HL-60 (cell line): ENCODE measurements at regions not wholly inside any gene's neighbourhood (a gene's known extent, or its start where the extent isn't known, plus 50 kb on each side); places are given as distances from the start of the nearest gene placed in this dataset.

Experiments used
- DNase-seq, 2 experiments: peaks; one replicate each; pipeline ENCODE4 v3.0.0-alpha.2; 2010 to 2020; ENCODE audit warnings: low read depth in 1 of 2, low spot score in 1 of 2
- H3K27ac ChIP-seq: fragments of 250-450 bp; sonication (Bioruptor Pico); replicated peaks from 2 replicates; pipeline ENCODE4 v1.5.1; 2020; ENCODE audit warnings: mild to moderate bottlenecking, moderate library complexity
- H3K27me3 ChIP-seq: fragments of 250-450 bp; sonication (Bioruptor Pico); 2 replicates; pipeline ENCODE4 v1.5.1; 2021; ENCODE audit warnings: mild to moderate bottlenecking, moderate library complexity; ENCODE audit not compliant: insufficient read depth, poor library complexity, severe bottlenecking
- H3K4me3 ChIP-seq: replicated peaks from 2 replicates; pipeline ENCODE4 v1.5.1; 2011; ENCODE audit warnings: mild to moderate bottlenecking, control low read depth, low read length; ENCODE audit not compliant: insufficient read depth
- CTCF ChIP-seq: IDR thresholded peaks from one replicate; pipeline ENCODE4 v1.5.1; 2011; ENCODE audit warnings: low read length, control low read depth, inconsistent platforms; ENCODE audit not compliant: insufficient read depth
- GABPA ChIP-seq: IDR thresholded peaks from 2 replicates; pipeline ENCODE4 v1.6.1; 2012; ENCODE audit warnings: low read depth
- POLR2AphosphoS5 ChIP-seq: IDR thresholded peaks from 2 replicates; pipeline ENCODE4 v1.6.1; 2012; ENCODE audit warnings: low read depth
- REST ChIP-seq: IDR thresholded peaks from 2 replicates; pipeline ENCODE4 v1.6.1; 2012; ENCODE audit warnings: low read depth; ENCODE audit not compliant: insufficient replicate concordance
- SPI1 ChIP-seq: IDR thresholded peaks from 2 replicates; pipeline ENCODE4 v1.6.1; 2012; ENCODE audit warnings: low read depth, mild to moderate bottlenecking, borderline replicate concordance

GRCh38 chr5:120012431-120012830 lies 383.1 kb downstream of the FAM170A start:
- Histone ChIP-seq H3K4me3 (no peak overlapping the region), H3K27ac (no peak overlapping the region), H3K27me3 (no peaks in the 10 kb centered on the region)
- no peak for DNase-seq
- no peak for TF ChIP-seq SPI1
- no peak for TF ChIP-seq GABPA
- TF ChIP-seq REST: no peak
- no peak for TF ChIP-seq POLR2AphosphoS5
- no peak for TF ChIP-seq CTCF

- Histone ChIP-seq H3K27ac (no peak overlapping the region), H3K4me3 (no peak overlapping the region), H3K27me3 (no peaks in the 10 kb centered on the region)
- TF ChIP-seq REST (no peak), CTCF (no peak), SPI1 (no peak), POLR2AphosphoS5 (no peak), GABPA (no peak)
- no peak for DNase-seq
Measured at GRCh38 chr5:120014535-120014934, 385.2 kb downstream of the FAM170A start.

GRCh38 chr5:120016717-120017382 lies 387.5 kb downstream of the FAM170A start:
- Histone ChIP-seq H3K27me3 (no peaks in the 10 kb centered on the region), H3K4me3 (no peak overlapping the region), H3K27ac (no peak overlapping the region)
- no peak for DNase-seq
- no peak for TF ChIP-seq SPI1
- no peak for TF ChIP-seq CTCF
- no peak for TF ChIP-seq POLR2AphosphoS5
- no peak for TF ChIP-seq REST
